GM12878 (cell line): ENCODE measurements at regions not wholly inside any gene's neighbourhood (a gene's known extent, or its start where the extent isn't known, plus 50 kb on each side); places are given as distances from the start of the nearest gene placed in this dataset.

Experiments used
- ATAC-seq: fragments of 200-7000 bp; cut with Tn5 transposase; 3 replicates; pipeline ENCODE4 v1.9.1; 2020; ENCODE audit warnings: mild to moderate bottlenecking, moderate library complexity
- BruUV-seq: library from RNA; stranded (reverse); fragments of 400-500 nt; replicated peaks from 2 replicates; lab custom pipeline; 2021; lab: Mats Ljungman, UMichigan
- CTCF ChIA-PET: fragments of 300-600 bp; sonication (Branson Sonifier 250); formaldehyde crosslinking; extraction: SDS; loops from one replicate; lab custom pipeline; 2021; ENCODE audit warnings: inconsistent platforms; lab: Yijun Ruan, JAX
- POLR2A ChIA-PET: fragments of 350-600 bp; formaldehyde crosslinking; extraction: SDS; loops from one replicate; lab custom pipeline; 2021; ENCODE audit warnings: inconsistent platforms; lab: Charles Lee
- RAD21 ChIA-PET: fragments of 300-600 bp; sonication (Branson Sonifier 250); formaldehyde crosslinking; loops from one replicate; lab custom pipeline; 2023; ENCODE audit warnings: antibody characterized with exemption; ENCODE audit not compliant: unreplicated experiment; lab: Charles Lee
- SMC1A ChIA-PET: fragments of 300-600 bp; sonication (Branson Sonifier 250); formaldehyde crosslinking; loops from one replicate; lab custom pipeline; 2023; ENCODE audit not compliant: unreplicated experiment, uncharacterized antibody; lab: Charles Lee
- DNase-seq: peaks from one replicate; pipeline ENCODE4 v3.0.0-alpha.2; 2011; ENCODE audit warnings: low read depth, low spot score
- FAIRE-seq: peaks from 3 replicates; lab custom pipeline; 2011; peaks lifted over from hg19 to GRCh38; lab: Jason Lieb, UNC
- H2AFZ ChIP-seq: 2 replicates; pipeline ENCODE4 v1.6.0; 2011; ENCODE audit warnings: low read depth, low read length, control low read depth; ENCODE audit not compliant: control insufficient read depth
- H3K27ac ChIP-seq: 2 replicates; pipeline ENCODE4 v1.5.1; 2011; ENCODE audit warnings: control low read depth; ENCODE audit not compliant: control insufficient read depth, insufficient read depth
- H3K27me3 ChIP-seq, 2 experiments: replicated peaks in 1 of 2; 2 replicates each; pipeline versions ENCODE4 v1.6.0 to v1.6.1; 2011; ENCODE audit warnings: low read length in 1 of 2; ENCODE audit not compliant: control insufficient read depth in 2 of 2, insufficient read depth in 2 of 2
- H3K36me3 ChIP-seq, 2 experiments: 2 replicates each; pipeline ENCODE4 v1.5.1; 2011; ENCODE audit warnings: low read length in 1 of 2; ENCODE audit not compliant: control insufficient read depth in 2 of 2, insufficient read depth in 2 of 2
- H3K4me1 ChIP-seq: 2 replicates; pipeline ENCODE4 v1.6.1; 2011; ENCODE audit warnings: mild to moderate bottlenecking, low read length, moderate library complexity, mixed read lengths; ENCODE audit not compliant: control insufficient read depth, insufficient read depth
- H3K4me2 ChIP-seq: 2 replicates; pipeline ENCODE4 v1.6.0; 2011; ENCODE audit warnings: control low read depth; ENCODE audit not compliant: control insufficient read depth, insufficient read depth
- H3K4me3 ChIP-seq: fragments of 200-600 bp; sonication (generic); 2 replicates; pipeline ENCODE4 v1.5.1; 2016
- H3K79me2 ChIP-seq: 2 replicates; pipeline ENCODE4 v1.6.0; 2011; ENCODE audit warnings: low read length; ENCODE audit not compliant: control insufficient read depth, insufficient read depth
- H3K9ac ChIP-seq: 2 replicates; pipeline ENCODE4 v1.8.0; 2011; ENCODE audit warnings: low read length, control low read depth, mixed read lengths; ENCODE audit not compliant: control insufficient read depth, insufficient read depth
- H3K9me3 ChIP-seq: replicated peaks from 3 replicates; pipeline ENCODE4 v1.5.1; 2011; ENCODE audit warnings: mild to moderate bottlenecking, low read length; ENCODE audit not compliant: control insufficient read depth, insufficient read depth
- H4K20me1 ChIP-seq: 2 replicates; pipeline ENCODE4 v1.6.0; 2011; ENCODE audit not compliant: control insufficient read depth, insufficient read depth
- ATF3 ChIP-seq: IDR thresholded peaks from 2 replicates; pipeline ENCODE4 v1.6.1; 2011; ENCODE audit warnings: low read depth, mild to moderate bottlenecking, low read length, moderate library complexity, borderline replicate concordance; ENCODE audit errors: extremely low read depth
- CBX3 ChIP-seq: fragments of 200-600 bp; sonication (generic); IDR thresholded peaks from 2 replicates; pipeline ENCODE4 v1.6.1; 2016; ENCODE audit warnings: low read depth, borderline replicate concordance
- CREM ChIP-seq: IDR thresholded peaks from 2 replicates; pipeline ENCODE4 v1.6.1; 2014; ENCODE audit warnings: antibody characterized with exemption, low read depth
- E4F1 ChIP-seq: fragments of 450-650 bp; IDR thresholded peaks from 2 replicates; pipeline ENCODE4 v1.6.1; 2018; ENCODE audit warnings: borderline replicate concordance, mild to moderate bottlenecking; ENCODE audit not compliant: partially characterized antibody
- ETV6 ChIP-seq, 2 experiments: fragments of 450-650 bp in 1 of 2; IDR thresholded peaks in 1 of 2; conservative IDR thresholded peaks in 1 of 2; 2 replicates each; pipeline ENCODE4 v1.6.1; 2014; ENCODE audit warnings: antibody characterized with exemption in 1 of 2, borderline replicate concordance in 1 of 2, low read depth in 1 of 2, mild to moderate bottlenecking in 1 of 2, moderate library complexity in 1 of 2
- NKRF ChIP-seq: fragments of 450-650 bp; conservative IDR thresholded peaks from 2 replicates; pipeline ENCODE4 v1.6.1; 2017; ENCODE audit warnings: mild to moderate bottlenecking, moderate library complexity
- POLR2A ChIP-seq: IDR thresholded peaks from 2 replicates; pipeline ENCODE4 v1.6.1; 2011; ENCODE audit warnings: low read depth, mild to moderate bottlenecking, low read length
- SMAD1 ChIP-seq: fragments of 450-650 bp; IDR thresholded peaks from 2 replicates; pipeline ENCODE4 v1.6.1; 2018; ENCODE audit warnings: mild to moderate bottlenecking, low read depth; ENCODE audit not compliant: partially characterized antibody
- USF1 ChIP-seq: IDR thresholded peaks from 2 replicates; pipeline ENCODE4 v1.6.1; 2011; ENCODE audit warnings: borderline replicate concordance, low read depth, mild to moderate bottlenecking, moderate library complexity, mixed read lengths, low read length; ENCODE audit not compliant: insufficient read depth; ENCODE audit errors: extremely low read length
- ZBED1 ChIP-seq: IDR thresholded peaks from 2 replicates; pipeline ENCODE4 v1.6.1; 2016; ENCODE audit warnings: borderline replicate concordance
- ZNF217 ChIP-seq: fragments of 450-650 bp; IDR thresholded peaks from 2 replicates; pipeline ENCODE4 v1.6.1; 2017; ENCODE audit warnings: antibody characterized with exemption, mild to moderate bottlenecking
- WGBS: methylation state at CpG from one replicate; pipeline ENCODE4 v1.1.6; 2016; ENCODE audit warnings: low lambda C conversion rate; ENCODE audit not compliant: insufficient replicate concordance, insufficient coverage; ENCODE audit errors: missing lambda C conversion rate; 5-methylcytosine and 5-hydroxymethylcytosine counted together
- in situ Hi-C: fragments of 300-500 bp; cut with MboI; formaldehyde crosslinking; loops from 9 replicates; pipeline ENCODE4 v1.14.3; 2018; ENCODE audit warnings: mixed read lengths
- intact Hi-C: fragments of 100-400 bp; cut with micrococcal nuclease; formaldehyde crosslinking; loops from one replicate; pipeline ENCODE4 v1.14.2; 2022; ENCODE audit not compliant: unreplicated experiment

GRCh38 chr15:53447742-53448141 lies 311.7 kb downstream of the WDR72 start:
- Histone ChIP-seq H3K4me1 (no peaks in the 10 kb centered on the region), H3K79me2 (no peaks in the 10 kb centered on the region), H3K27me3 (no peaks in the 10 kb centered on the region), H4K20me1 (no peaks in the 10 kb centered on the region), H3K27ac (no peak overlapping the region), H3K9ac (no peak overlapping the region), H3K4me3 (no peak overlapping the region), H2AFZ (no peak overlapping the region), H3K4me2 (no peak overlapping the region), H3K9me3 (no peaks in the 10 kb centered on the region), H3K36me3 (no peaks in the 10 kb centered on the region)
- DNase-seq: no peak
- no TSS peak for BruUV-seq
- in situ Hi-C loops: no loop called here
- no peak for FAIRE-seq
- RAD21 ChIA-PET: no interaction called here
- SMC1A ChIA-PET: no interaction called here
- no peak for ATAC-seq
- CTCF ChIA-PET: no interaction called here
- WGBS: 0% methylated on average over 1 of the region's 1 CpG
- intact Hi-C loops: no loop called here
- TF ChIP-seq POLR2A (no peak), ZNF217 (no peak), E4F1 (no peak), NKRF (no peak), ZBED1 (no peak), SMAD1 (no peak), USF1 (no peak), ETV6 (conservative IDR thresholded peaks at IDR 0.05 in 1 of 2, IDR thresholded peaks at IDR 0.05 in 1 of 2; ENCODE audit: borderline replicate concordance in 1 of 2, low read depth in 1 of 2) (no peak), ATF3 (no peak), CREM (no peak), CBX3 (no peak)
- POLR2A ChIA-PET: no interaction called here
